ENCODE measurements at regions not wholly inside any gene's neighbourhood (a gene's known extent, or its start where the extent isn't known, plus 50 kb on each side); places are given as distances from the start of the nearest gene placed in this dataset.

DNA sequence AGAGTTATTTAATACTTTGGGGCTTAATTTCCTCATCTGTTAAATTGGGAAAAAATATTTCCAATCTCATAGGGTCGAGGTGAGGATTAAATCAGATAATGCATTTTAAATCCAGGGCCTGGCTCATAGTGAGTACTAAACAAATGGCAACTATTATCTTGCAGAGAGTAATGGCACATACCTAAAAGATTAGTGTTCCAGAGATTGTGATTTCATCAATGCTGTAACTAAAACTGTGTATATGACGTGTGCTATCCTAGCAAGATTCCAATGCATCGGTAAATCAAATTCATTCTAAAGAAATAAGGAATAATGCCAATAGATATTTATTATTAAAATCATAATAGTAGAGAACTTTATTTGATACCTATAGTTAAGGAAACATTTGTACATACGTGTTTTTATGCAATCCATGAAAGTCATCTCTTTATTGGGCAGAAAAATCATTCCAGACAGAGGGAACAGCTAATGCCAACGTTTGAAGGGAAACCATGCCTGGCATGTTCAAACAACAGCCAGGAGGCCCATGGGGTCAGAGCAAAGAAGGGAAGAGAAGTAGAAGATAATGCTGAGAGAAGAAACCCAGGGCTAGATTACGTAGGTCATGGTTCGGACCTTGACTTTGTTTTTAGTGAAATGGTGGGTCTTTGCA lies 174.8 kb upstream of the AGR3 start:
- WGBS (ENCODE audit: extremely low coverage, insufficient read length, low lambda C conversion rate): no CpG with 5 or more reads among the region's 7 CpGs
- H3K36me3 Mint-ChIP-seq (ENCODE audit: insufficient read depth in 1 of 3, low read depth in 3 of 3): peaks cover 11 to 15% (median 15%) of the 10 kb centered on the region in 3 experiments
- no peak overlapping the region for H2AK5ac ChIP-seq (ENCODE audit: insufficient read length, low read length)

More for the DNA sequence above, 174.8 kb upstream of the AGR3 start:
- no peak overlapping the region for H3K4me2 ChIP-seq (ENCODE audit: insufficient read depth, insufficient read length, low read length)
- no peak overlapping the region for H4K5ac ChIP-seq (ENCODE audit: insufficient read length, low read depth, low read length)
- no peak overlapping the region; a peak in 1 of 7 replicates for H3K27ac Mint-ChIP-seq
- no peak overlapping the region for H3T11ph ChIP-seq (ENCODE audit: low read length)
- no peak overlapping the region for H3K23ac ChIP-seq (ENCODE audit: insufficient read length, low read depth, low read length)
- H3K56ac ChIP-seq (ENCODE audit: insufficient read length, low read depth, low read length): no peak overlapping the region
- no peak overlapping the region for H3K18ac ChIP-seq (ENCODE audit: insufficient read length, low read depth, low read length)
- no peak for DNase-seq
- no peak overlapping the region for H3K9ac ChIP-seq (ENCODE audit: extremely low read depth, insufficient read length, low read length)
- H3K4ac ChIP-seq (ENCODE audit: low read depth, low read length): no peak overlapping the region
- H3K4me1 ChIP-seq (ENCODE audit: insufficient read depth, low read length): no peaks in the 10 kb centered on the region
- no peak overlapping the region for H4K91ac ChIP-seq (ENCODE audit: insufficient read length, low read depth, low read length)
- H2BK5ac ChIP-seq (ENCODE audit: insufficient read length, low read length): no peak overlapping the region
- H2BK120ac ChIP-seq (ENCODE audit: low read depth, low read length, poor library complexity, severe bottlenecking): no peak overlapping the region
- H2BK20ac ChIP-seq (ENCODE audit: low read depth, low read length, poor library complexity, severe bottlenecking): no peak overlapping the region
- H3K4me3 Mint-ChIP-seq: no peak overlapping the region
- no peak for TF ChIP-seq CTCF (conservative IDR thresholded peaks at IDR 0.05)
- H3K9me3 Mint-ChIP-seq: peaks cover 12 to 14% of the 10 kb centered on the region in 2 experiments
- no peaks in the 10 kb centered on the region for H3K4me1 Mint-ChIP-seq
- H2BK12ac ChIP-seq (ENCODE audit: insufficient read length, low read depth, low read length): no peak overlapping the region
- no peaks in the 10 kb centered on the region for H3K79me2 ChIP-seq (ENCODE audit: insufficient read depth, low read length)
- no peaks in the 10 kb centered on the region for H3K79me1 ChIP-seq (ENCODE audit: insufficient read depth, low read depth, low read length, poor library complexity, severe bottlenecking)
- no peaks in the 10 kb centered on the region for H3K9me3 ChIP-seq (ENCODE audit: control insufficient read depth, low read depth, low read length)
- no peak overlapping the region for H3K14ac ChIP-seq (ENCODE audit: insufficient read depth, low read length)
- no peaks in the 10 kb centered on the region for H3K27me3 ChIP-seq (ENCODE audit: insufficient read depth, low read length)
- no peaks in the 10 kb centered on the region for H4K20me1 ChIP-seq (ENCODE audit: control insufficient read depth, insufficient read depth, insufficient read length)
- no peak overlapping the region for H2AFZ ChIP-seq (ENCODE audit: low read length)
- H3K23me2 ChIP-seq (ENCODE audit: insufficient read length, low read depth, low read length, poor library complexity, severe bottlenecking): no peaks in the 10 kb centered on the region
- H4K8ac ChIP-seq (replicated peaks; ENCODE audit: insufficient read length, low read depth, low read length): no peak overlapping the region
- H2BK15ac ChIP-seq (ENCODE audit: low read depth, low read length): no peak overlapping the region
- no peaks in the 10 kb centered on the region for H3K27me3 Mint-ChIP-seq (ENCODE audit: low read depth)
- H3K27ac ChIP-seq (ENCODE audit: insufficient read length, low read depth, low read length): no peak overlapping the region
